ENCODE measurements at regions not wholly inside any gene's neighbourhood (a gene's known extent, or its start where the extent isn't known, plus 50 kb on each side); places are given as distances from the start of the nearest gene placed in this dataset.

DNA sequence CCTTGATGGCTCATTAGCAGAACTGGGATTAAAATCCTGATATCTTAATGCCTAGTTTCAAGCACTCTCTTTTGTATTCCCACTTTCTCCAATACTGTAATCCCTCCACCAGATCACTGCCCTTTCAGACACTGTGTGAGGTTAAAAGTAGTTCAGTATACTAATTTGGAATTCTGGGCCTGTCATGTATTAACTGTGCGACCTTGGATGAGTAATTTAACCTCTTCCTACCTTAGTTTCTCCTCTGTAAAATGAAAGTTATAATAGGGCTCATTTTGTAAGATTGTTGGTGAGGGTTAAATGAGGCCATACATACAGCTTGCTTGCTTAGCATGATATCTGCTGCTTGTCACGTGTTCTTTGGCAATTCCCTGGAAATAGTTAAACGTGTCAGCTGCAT lies 207.3 kb upstream of the HS3ST1 start:
- Histone ChIP-seq H3K27me3 (no peaks in the 10 kb centered on the region), H3K9me3 (peaks cover 0 to 7% (median 0%) of the 10 kb centered on the region in 4 donors), H3K36me3 (no peaks in the 10 kb centered on the region), H3K27ac (no peak overlapping the region), H3K4me3 (no peak overlapping the region), H3K4me1 (no peaks in the 10 kb centered on the region)
- DNase-seq, result no peak
- WGBS, 2 donors, result 75 to 85% methylated on average over 3 of the region's 3 CpGs
- no peak for TF ChIP-seq POLR2A (IDR thresholded peaks at IDR 0.05)
- no peak for ATAC-seq (ENCODE audit: low FRiP score in 2 of 2)

- peak in 1 of 2 donors; percentile 24 for ATAC-seq (ENCODE audit: low FRiP score in 2 of 2)
- DNase-seq, result no peak
- Histone ChIP-seq H3K9me3 (peaks cover 0 to 7% (median 0%) of the 10 kb centered on the region in 4 donors), H3K36me3 (no peaks in the 10 kb centered on the region), H3K27ac (no peak overlapping the region), H3K4me3 (no peak overlapping the region), H3K4me1 (no peaks in the 10 kb centered on the region), H3K27me3 (no peaks in the 10 kb centered on the region)
- 83 to 89% methylated on average over 2 of the region's 2 CpGs for WGBS, 2 donors
- TF ChIP-seq EP300 (IDR thresholded peaks at IDR 0.05), result no peak
- TF ChIP-seq POLR2A (IDR thresholded peaks at IDR 0.05), result no peak
- TF ChIP-seq, protein P1, sequence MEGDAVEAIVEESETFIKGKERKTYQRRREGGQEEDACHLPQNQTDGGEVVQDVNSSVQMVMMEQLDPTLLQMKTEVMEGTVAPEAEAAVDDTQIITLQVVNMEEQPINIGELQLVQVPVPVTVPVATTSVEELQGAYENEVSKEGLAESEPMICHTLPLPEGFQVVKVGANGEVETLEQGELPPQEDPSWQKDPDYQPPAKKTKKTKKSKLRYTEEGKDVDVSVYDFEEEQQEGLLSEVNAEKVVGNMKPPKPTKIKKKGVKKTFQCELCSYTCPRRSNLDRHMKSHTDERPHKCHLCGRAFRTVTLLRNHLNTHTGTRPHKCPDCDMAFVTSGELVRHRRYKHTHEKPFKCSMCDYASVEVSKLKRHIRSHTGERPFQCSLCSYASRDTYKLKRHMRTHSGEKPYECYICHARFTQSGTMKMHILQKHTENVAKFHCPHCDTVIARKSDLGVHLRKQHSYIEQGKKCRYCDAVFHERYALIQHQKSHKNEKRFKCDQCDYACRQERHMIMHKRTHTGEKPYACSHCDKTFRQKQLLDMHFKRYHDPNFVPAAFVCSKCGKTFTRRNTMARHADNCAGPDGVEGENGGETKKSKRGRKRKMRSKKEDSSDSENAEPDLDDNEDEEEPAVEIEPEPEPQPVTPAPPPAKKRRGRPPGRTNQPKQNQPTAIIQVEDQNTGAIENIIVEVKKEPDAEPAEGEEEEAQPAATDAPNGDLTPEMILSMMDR (IDR thresholded peaks at IDR 0.05), result no peak
- no peak for TF ChIP-seq POLR2AphosphoS5 (IDR thresholded peaks at IDR 0.05)
Observed at GRCh38 chr4:11635342-11635741, 206.6 kb upstream of the HS3ST1 start.

DNA sequence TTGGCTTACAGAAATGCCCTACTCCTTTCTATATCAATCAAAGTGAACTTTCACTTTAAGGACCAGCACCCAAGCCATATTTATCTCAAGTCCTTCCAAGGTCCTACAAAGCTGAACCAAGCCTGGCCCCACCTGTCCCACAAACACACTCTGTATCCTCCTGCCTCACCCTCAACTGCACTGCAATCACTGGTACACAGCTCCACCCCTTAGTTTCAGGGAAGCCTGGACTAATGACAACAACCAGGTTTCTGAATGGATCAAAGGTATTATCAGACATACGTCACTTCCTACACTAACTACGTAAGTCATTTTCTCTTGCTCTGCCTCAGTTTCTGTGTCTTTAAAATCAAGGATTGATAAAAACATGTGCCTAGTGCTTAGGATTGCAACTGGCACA lies 205.6 kb upstream of the HS3ST1 start:
- H3K36me3 ChIP-seq, result no peaks in the 10 kb centered on the region
- ATAC-seq (ENCODE audit: low FRiP score in 2 of 2) (no peak), DNase-seq (no peak)
- H3K4me1 ChIP-seq, result no peaks in the 10 kb centered on the region
- H3K27me3 ChIP-seq, result no peaks in the 10 kb centered on the region
- H3K9me3 ChIP-seq, result peaks cover 0 to 7% (median 0%) of the 10 kb centered on the region in 4 donors
- WGBS, 2 donors, result 86 to 97% methylated on average over 2 of the region's 2 CpGs
- H3K27ac ChIP-seq, result no peak overlapping the region
- H3K4me3 ChIP-seq, result no peak overlapping the region
- TF ChIP-seq POLR2AphosphoS5 (IDR thresholded peaks at IDR 0.05), result no peak
- TF ChIP-seq, protein P1 (IDR thresholded peaks at IDR 0.05), result no peak
- TF ChIP-seq EP300 (IDR thresholded peaks at IDR 0.05), result no peak
- no peak for TF ChIP-seq POLR2A (IDR thresholded peaks at IDR 0.05)

DNA sequence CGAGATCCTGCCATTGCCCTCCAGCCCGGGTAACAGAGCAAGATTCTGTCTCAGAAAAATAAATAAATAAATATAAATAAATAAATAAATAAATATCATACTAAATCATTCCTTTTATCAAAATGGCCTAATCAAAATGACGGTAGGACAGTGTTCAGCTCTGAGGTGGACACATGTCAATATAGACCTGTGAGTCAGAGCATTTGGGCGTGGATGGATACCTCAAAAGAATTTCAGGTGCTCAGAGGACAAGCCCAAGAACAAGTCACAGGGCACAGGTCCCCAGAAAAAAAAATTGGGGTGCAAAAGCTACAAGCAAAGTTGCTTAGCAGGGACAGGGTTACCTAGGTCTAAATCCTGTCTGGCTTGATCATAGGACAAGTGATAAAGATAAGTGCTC lies 204.7 kb upstream of the HS3ST1 start:
- TF ChIP-seq, protein P1 (IDR thresholded peaks at IDR 0.05), result no peak
- TF ChIP-seq POLR2A (IDR thresholded peaks at IDR 0.05) (no peak), EP300 (IDR thresholded peaks at IDR 0.05) (no peak), POLR2AphosphoS5 (IDR thresholded peaks at IDR 0.05) (no peak)
- Histone ChIP-seq H3K4me1 (no peaks in the 10 kb centered on the region), H3K27ac (no peak overlapping the region), H3K9me3 (no peaks in the 10 kb centered on the region), H3K27me3 (no peaks in the 10 kb centered on the region), H3K4me3 (no peak overlapping the region), H3K36me3 (no peaks in the 10 kb centered on the region)
- DNase-seq (no peak), ATAC-seq (ENCODE audit: low FRiP score in 2 of 2) (no peak)
- 72 to 94% methylated on average over 4 of the region's 4 CpGs for WGBS, 2 donors

- ATAC-seq (ENCODE audit: low FRiP score in 2 of 2) (no peak), DNase-seq (no peak)
- Histone ChIP-seq H3K4me1 (no peaks in the 10 kb centered on the region), H3K4me3 (no peak overlapping the region), H3K27me3 (no peaks in the 10 kb centered on the region), H3K9me3 (no peaks in the 10 kb centered on the region), H3K27ac (no peak overlapping the region), H3K36me3 (no peaks in the 10 kb centered on the region)
- no peak for TF ChIP-seq POLR2AphosphoS5 (IDR thresholded peaks at IDR 0.05)
- TF ChIP-seq, protein P1 (IDR thresholded peaks at IDR 0.05), result no peak
- TF ChIP-seq EP300 (IDR thresholded peaks at IDR 0.05), result no peak
- no peak for TF ChIP-seq POLR2A (IDR thresholded peaks at IDR 0.05)
- WGBS, 2 donors, result 86 to 96% methylated on average over 2 to 6 of the region's 6 CpGs
Observed at GRCh38 chr4:11632483-11632882, 203.8 kb upstream of the HS3ST1 start.
